ENCODE measurements at regions not wholly inside any gene's neighbourhood (a gene's known extent, or its start where the extent isn't known, plus 50 kb on each side); places are given as distances from the start of the nearest gene placed in this dataset.

DNA sequence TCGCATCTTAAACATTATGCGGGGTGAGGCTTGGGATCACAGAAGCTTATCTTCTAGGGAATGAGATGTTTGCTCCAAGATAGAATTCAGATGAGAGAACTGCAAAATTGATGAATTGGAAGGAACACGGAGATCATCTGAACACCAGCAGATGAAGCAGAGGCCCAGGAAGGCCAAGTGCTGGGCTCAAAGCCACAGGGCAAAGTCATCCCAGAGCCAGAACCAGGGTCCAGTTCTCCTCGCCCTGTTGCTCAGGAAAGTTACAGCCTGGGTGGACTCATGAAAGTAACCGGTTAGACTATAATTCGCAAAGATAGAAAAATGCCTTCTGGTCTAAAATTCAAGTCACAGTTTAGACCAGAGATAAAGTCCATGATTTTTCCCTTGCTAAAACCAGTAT, 456.1 kb upstream of the ID2 start:
- Histone ChIP-seq H3K4me1 (ENCODE audit: insufficient read depth, low read length, poor library complexity, severe bottlenecking) (peaks cover 18% of the 10 kb centered on the region), H3K27ac (ENCODE audit: low read depth, low read length, poor library complexity, severe bottlenecking) (no peak overlapping the region), H3K9me3 (ENCODE audit: low read depth, low read length, poor library complexity, severe bottlenecking) (no peaks in the 10 kb centered on the region), H3K27me3 (replicated peaks; ENCODE audit: insufficient read depth, low read depth, low read length, poor library complexity) (no peaks in the 10 kb centered on the region), H3K4me3 (ENCODE audit: low read depth, low read length, poor library complexity, severe bottlenecking) (no peak overlapping the region), H3K36me3 (ENCODE audit: insufficient read depth, low read length, poor library complexity, severe bottlenecking) (no peaks in the 10 kb centered on the region)
- ChIA-PET CTCF (no interaction called here), POLR2A (ENCODE audit: low non-redundant PET) (no interaction called here)
- intact Hi-C loops (cut with micrococcal nuclease; ENCODE audit: unreplicated experiment) = loop anchor here (10.0 kb wide), 1 partner anchor 459 kb away; the partner anchor contains the start of gene ID2
- TF ChIP-seq, protein P1, sequence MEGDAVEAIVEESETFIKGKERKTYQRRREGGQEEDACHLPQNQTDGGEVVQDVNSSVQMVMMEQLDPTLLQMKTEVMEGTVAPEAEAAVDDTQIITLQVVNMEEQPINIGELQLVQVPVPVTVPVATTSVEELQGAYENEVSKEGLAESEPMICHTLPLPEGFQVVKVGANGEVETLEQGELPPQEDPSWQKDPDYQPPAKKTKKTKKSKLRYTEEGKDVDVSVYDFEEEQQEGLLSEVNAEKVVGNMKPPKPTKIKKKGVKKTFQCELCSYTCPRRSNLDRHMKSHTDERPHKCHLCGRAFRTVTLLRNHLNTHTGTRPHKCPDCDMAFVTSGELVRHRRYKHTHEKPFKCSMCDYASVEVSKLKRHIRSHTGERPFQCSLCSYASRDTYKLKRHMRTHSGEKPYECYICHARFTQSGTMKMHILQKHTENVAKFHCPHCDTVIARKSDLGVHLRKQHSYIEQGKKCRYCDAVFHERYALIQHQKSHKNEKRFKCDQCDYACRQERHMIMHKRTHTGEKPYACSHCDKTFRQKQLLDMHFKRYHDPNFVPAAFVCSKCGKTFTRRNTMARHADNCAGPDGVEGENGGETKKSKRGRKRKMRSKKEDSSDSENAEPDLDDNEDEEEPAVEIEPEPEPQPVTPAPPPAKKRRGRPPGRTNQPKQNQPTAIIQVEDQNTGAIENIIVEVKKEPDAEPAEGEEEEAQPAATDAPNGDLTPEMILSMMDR (conservative IDR thresholded peaks at IDR 0.05; ENCODE audit: low read depth, low read length) = no peak
- TF ChIP-seq EZH2 (IDR thresholded peaks at IDR 0.05; ENCODE audit: borderline replicate concordance, low read depth, low read length, poor library complexity, severe bottlenecking) = no peak
- DNase-seq (ENCODE audit: low spot score) = no peak
- BruUV-seq (replicated peaks) = no TSS peak

DNA sequence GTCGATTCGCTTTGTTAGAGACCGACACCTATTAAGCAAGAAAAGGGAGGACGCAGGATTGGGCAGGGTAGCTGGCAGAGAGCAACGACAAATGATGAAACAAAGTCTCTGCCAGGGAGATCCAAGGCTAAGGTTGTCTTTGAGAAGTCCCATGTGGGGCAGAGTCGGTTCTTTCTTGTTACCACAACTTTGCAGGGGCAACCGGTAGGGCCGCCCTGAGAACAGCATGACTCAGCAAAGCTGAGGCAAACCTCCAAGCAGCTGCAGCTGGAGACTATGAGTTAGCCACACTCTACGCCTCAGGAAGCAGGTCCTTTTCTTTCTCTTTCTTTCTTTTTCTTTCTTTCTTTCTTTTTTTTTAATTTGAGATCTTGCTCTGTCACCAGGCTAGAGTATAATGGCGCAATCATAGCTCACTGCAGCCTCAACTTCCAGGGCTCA, 452.3 kb upstream of the ID2 start:
- TF ChIP-seq, protein P1 (conservative IDR thresholded peaks at IDR 0.05; ENCODE audit: low read depth, low read length) = no peak
- no peak for TF ChIP-seq EZH2 (IDR thresholded peaks at IDR 0.05; ENCODE audit: borderline replicate concordance, low read depth, low read length, poor library complexity, severe bottlenecking)
- Histone ChIP-seq H3K27me3 (replicated peaks; ENCODE audit: insufficient read depth, low read depth, low read length, poor library complexity) (no peaks in the 10 kb centered on the region), H3K27ac (ENCODE audit: low read depth, low read length, poor library complexity, severe bottlenecking) (no peak overlapping the region), H3K9me3 (ENCODE audit: low read depth, low read length, poor library complexity, severe bottlenecking) (no peaks in the 10 kb centered on the region), H3K36me3 (ENCODE audit: insufficient read depth, low read length, poor library complexity, severe bottlenecking) (no peaks in the 10 kb centered on the region), H3K4me3 (ENCODE audit: low read depth, low read length, poor library complexity, severe bottlenecking) (no peak overlapping the region), H3K4me1 (ENCODE audit: insufficient read depth, low read length, poor library complexity, severe bottlenecking) (no peaks in the 10 kb centered on the region)
- peak; percentile 18 for DNase-seq (ENCODE audit: low spot score)
- intact Hi-C loops (cut with micrococcal nuclease; ENCODE audit: unreplicated experiment) = loop anchor here (10.0 kb wide), 1 partner anchor 455 kb away; the partner anchor contains the start of gene ID2
- CTCF ChIA-PET = interaction anchor here (0.6 kb wide), 2 partner anchors 44 to 423 kb away, joined by 3 to 15 read pairs; no protein-coding TSS in a partner anchor
- no TSS peak for BruUV-seq (replicated peaks)
- POLR2A ChIA-PET (ENCODE audit: low non-redundant PET) = no interaction called here

DNA sequence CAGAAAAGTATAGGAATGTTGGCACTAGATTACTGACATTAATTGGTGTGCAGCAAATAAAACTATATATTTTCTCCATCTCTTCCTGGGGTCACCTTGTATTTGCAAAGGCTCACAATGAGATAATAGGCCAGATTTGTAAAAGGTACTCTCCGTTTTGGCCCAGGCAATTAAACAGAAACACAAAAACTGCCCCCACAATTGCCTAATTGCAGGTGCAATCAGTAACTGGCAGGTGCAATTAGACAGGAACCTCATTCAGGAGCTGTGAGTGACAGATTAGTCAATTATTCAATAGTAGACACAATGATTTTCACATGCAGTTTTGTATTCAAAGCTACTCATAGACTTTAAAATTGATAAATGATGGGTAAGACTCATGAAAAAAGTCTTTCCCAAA, 451.4 kb upstream of the ID2 start:
- intact Hi-C loops (cut with micrococcal nuclease; ENCODE audit: unreplicated experiment) = no loop called here
- Histone ChIP-seq H3K36me3 (ENCODE audit: insufficient read depth, low read length, poor library complexity, severe bottlenecking) (no peaks in the 10 kb centered on the region), H3K4me3 (ENCODE audit: low read depth, low read length, poor library complexity, severe bottlenecking) (no peak overlapping the region), H3K27me3 (replicated peaks; ENCODE audit: insufficient read depth, low read depth, low read length, poor library complexity) (no peaks in the 10 kb centered on the region), H3K27ac (ENCODE audit: low read depth, low read length, poor library complexity, severe bottlenecking) (no peak overlapping the region), H3K9me3 (ENCODE audit: low read depth, low read length, poor library complexity, severe bottlenecking) (no peaks in the 10 kb centered on the region), H3K4me1 (ENCODE audit: insufficient read depth, low read length, poor library complexity, severe bottlenecking) (no peaks in the 10 kb centered on the region)
- DNase-seq (ENCODE audit: low spot score) = no peak
- TF ChIP-seq, protein P1 (conservative IDR thresholded peaks at IDR 0.05; ENCODE audit: low read depth, low read length) = no peak
- TF ChIP-seq EZH2 (IDR thresholded peaks at IDR 0.05; ENCODE audit: borderline replicate concordance, low read depth, low read length, poor library complexity, severe bottlenecking) = no peak
- ChIA-PET CTCF (no interaction called here), POLR2A (ENCODE audit: low non-redundant PET) (no interaction called here)
- BruUV-seq (replicated peaks) = no TSS peak
